K562 (cell line): ENCODE measurements at regions not wholly inside any gene's neighbourhood (a gene's known extent, or its start where the extent isn't known, plus 50 kb on each side); places are given as distances from the start of the nearest gene placed in this dataset.

ENCODE experiments used
- EGR1 ChIP-seq: fragments of 450-650 bp; conservative IDR thresholded peaks from 2 replicates; pipeline ENCODE4 v1.6.1; 2017; ENCODE audit warnings: mild to moderate bottlenecking
- ETS1 ChIP-seq: conservative IDR thresholded peaks from 2 replicates; pipeline ENCODE4 v1.6.1; 2011; ENCODE audit warnings: low read depth, mild to moderate bottlenecking, low read length; ENCODE audit not compliant: control insufficient read depth
- POLR2A ChIP-seq: fragments of 450-650 bp; conservative IDR thresholded peaks from 2 replicates; pipeline ENCODE4 v1.6.1; 2016
- PPARD ChIP-seq: fragments of 250-450 bp; sonication (Bioruptor Pico); IDR thresholded peaks from 2 replicates; pipeline ENCODE4 v1.8.0; 2022; ENCODE audit warnings: inconsistent platforms, mild to moderate bottlenecking, moderate library complexity
- TOE1 ChIP-seq, 2 experiments: fragments of 450-650 bp in 1 of 2; sonication (generic) in 1 of 2; formaldehyde crosslinking in 1 of 2; IDR thresholded peaks; 2 replicates each; pipeline versions ENCODE4 v1.7.1 to v1.8.0; 2016 to 2022; ENCODE audit warnings: borderline replicate concordance in 2 of 2, mild to moderate bottlenecking in 2 of 2, antibody characterized with exemption in 1 of 2, inconsistent platforms in 1 of 2, low read depth in 1 of 2, missing genetic modification reagents in 1 of 2, moderate library complexity in 1 of 2
- UBTF ChIP-seq, 2 experiments: IDR thresholded peaks; 2 replicates each; pipeline ENCODE4 v1.6.1; 2012; ENCODE audit warnings: improper control_type of control experiment in 2 of 2, low read depth in 2 of 2, low read length in 2 of 2, borderline replicate concordance in 1 of 2
- ZNF124 ChIP-seq: sonication (generic); formaldehyde crosslinking; IDR thresholded peaks from 2 replicates; pipeline ENCODE4 v1.8.1; 2022; ENCODE audit warnings: missing genetic modification reagents

GRCh38 chr4:158068068-158068467 lies 104.8 kb downstream of the GASK1B start:
- TF ChIP-seq POLR2A (no peak), TOE1 (IDR thresholded peaks at IDR 0.05; ENCODE audit: borderline replicate concordance) (no peak), TOE1 (CRISPR knock-in tag; IDR thresholded peaks at IDR 0.05; ENCODE audit: borderline replicate concordance, low read depth) (no peak), EGR1 (no peak), ETS1 (no peak), PPARD (CRISPR knock-in tag) (no peak), UBTF (IDR thresholded peaks at IDR 0.05; ENCODE audit: borderline replicate concordance in 1 of 2, low read depth in 2 of 2, low read length in 2 of 2) (no peak), ZNF124 (no peak)
